ENCODE measurements at regions not wholly inside any gene's neighbourhood (a gene's known extent, or its start where the extent isn't known, plus 50 kb on each side); places are given as distances from the start of the nearest gene placed in this dataset.

- TF ChIP-seq EZH2 (IDR thresholded peaks at IDR 0.05; ENCODE audit: borderline replicate concordance, low read depth, low read length, severe bottlenecking) (no peak), MYC (IDR thresholded peaks at IDR 0.05; ENCODE audit: low read depth, low read length) (no peak), FOS (IDR thresholded peaks at IDR 0.05; ENCODE audit: borderline replicate concordance, insufficient read depth, low read length) (no peak), POLR2AphosphoS5 (IDR thresholded peaks at IDR 0.05; ENCODE audit: insufficient read depth, low read depth, low read length) (no peak), CTCF (IDR thresholded peaks at IDR 0.05; ENCODE audit: extremely low read depth in 1 of 2, insufficient read depth in 1 of 2, low read depth in 1 of 2, low read length in 2 of 2) (no peak), POLR2A (IDR thresholded peaks at IDR 0.05; ENCODE audit: low read depth, low read length) (no peak), JUN (IDR thresholded peaks at IDR 0.05; ENCODE audit: borderline replicate concordance, insufficient read depth, insufficient read length, low read depth) (no peak)
- H3K27ac ChIP-seq (ENCODE audit: insufficient read depth, low read depth, low read length), result no peak overlapping the region
- no peak overlapping the region for H3K9ac ChIP-seq (replicated peaks; ENCODE audit: extremely low read depth, insufficient read depth, low read length)
- no peaks in the 10 kb centered on the region for H3K79me2 ChIP-seq (ENCODE audit: control insufficient read depth, insufficient read depth, low read length)
- H3K4me1 ChIP-seq (ENCODE audit: control insufficient read depth, extremely low read depth, insufficient read depth, low read length), result no peaks in the 10 kb centered on the region
- dilution Hi-C loops (cut with MboI; ENCODE audit: extremely low pct_ligation_motif_present, low sequenced_read_pairs), result no loop called here
- POLR2A ChIA-PET, result no interaction called here
- CTCF ChIA-PET, result no interaction called here
- no peak overlapping the region for H3K4me3 ChIP-seq (replicated peaks in 1 of 3; ENCODE audit: insufficient read depth in 1 of 3, low read depth in 1 of 3, low read length in 3 of 3)
- H3K4me2 ChIP-seq (ENCODE audit: insufficient read depth, low read length), result no peak overlapping the region
- FAIRE-seq (no peak), DNase-seq (ENCODE audit: low read depth, low spot score) (no peak)
- no peaks in the 10 kb centered on the region for H3K27me3 ChIP-seq (ENCODE audit: control insufficient read depth in 2 of 2, insufficient read depth in 2 of 2, low read length in 2 of 2)
- H2AFZ ChIP-seq (ENCODE audit: low read depth, low read length), result no peak overlapping the region
- intact Hi-C loops (cut with micrococcal nuclease), result no loop called here
- no peaks in the 10 kb centered on the region for H3K9me3 ChIP-seq (replicated peaks; ENCODE audit: control insufficient read depth, insufficient read depth, low read length)
- no TSS peak for BruUV-seq (replicated peaks)
- H3K36me3 ChIP-seq (ENCODE audit: control insufficient read depth in 2 of 2, extremely low read depth in 1 of 2, insufficient read depth in 2 of 2, low read length in 2 of 2), result no peaks in the 10 kb centered on the region
- H4K20me1 ChIP-seq (replicated peaks; ENCODE audit: control insufficient read depth, extremely low read depth, insufficient read depth, low read length), result no peaks in the 10 kb centered on the region
- no peaks in the 10 kb centered on the region for H3K9me1 ChIP-seq (replicated peaks; ENCODE audit: control insufficient read depth, extremely low read depth, insufficient read depth, low read length)
Measured at GRCh38 chr11:69391192-69392103, 90.0 kb upstream of the LINC01488 start.
